GM19463 (cell line): ENCODE measurements at regions not wholly inside any gene's neighbourhood (a gene's known extent, or its start where the extent isn't known, plus 50 kb on each side); places are given as distances from the start of the nearest gene placed in this dataset.
A peak's percentile ranks its signal among the peaks of the same experiment; 100 is the strongest.

ENCODE experiments used
- ATAC-seq: cut with Tn5 transposase; IDR thresholded peaks from one replicate; pipeline ENCODE4 v1.9.1; 2021; ENCODE audit warnings: mild to moderate bottlenecking, moderate library complexity; ENCODE audit not compliant: unreplicated experiment

DNA sequence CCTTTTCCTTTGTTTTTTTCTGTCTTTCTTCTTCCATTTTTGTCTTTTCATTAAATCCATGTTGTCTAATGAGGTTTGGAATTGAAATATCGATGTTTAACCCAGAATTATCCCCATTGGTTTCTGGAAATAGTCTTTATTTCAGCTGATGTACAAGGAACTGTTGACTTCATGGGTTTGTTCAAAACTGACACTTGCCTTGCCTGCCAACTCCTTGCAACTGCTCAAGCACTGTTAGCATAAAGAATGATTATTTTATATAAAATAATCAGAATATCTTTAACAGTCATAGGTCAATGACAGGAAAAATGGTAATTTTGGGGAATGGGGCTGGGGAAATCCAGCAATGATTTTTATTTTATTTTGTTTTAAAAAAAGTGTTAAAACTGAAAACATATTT is 359.6 kb upstream of the LCORL start:
- no peak for ATAC-seq

DNA sequence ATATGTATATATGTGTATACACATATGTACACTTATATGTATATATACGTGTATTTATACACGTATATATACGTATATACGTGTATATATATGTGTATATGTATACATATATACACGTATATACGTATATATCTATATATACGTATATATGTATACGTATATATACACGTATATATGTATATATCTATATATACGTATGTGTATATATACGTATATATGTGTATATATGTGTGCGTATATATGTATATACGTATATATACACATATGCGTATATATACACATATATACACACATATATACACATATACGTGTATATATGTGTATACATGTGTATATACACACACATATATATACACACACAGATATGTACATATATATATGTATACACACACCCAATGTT is 348.0 kb upstream of the LCORL start:
- ATAC-seq: no peak

- ATAC-seq: peak; percentile 97
Measured at GRCh38 chr4:18366892-18367291, 345.3 kb upstream of the LCORL start.

DNA sequence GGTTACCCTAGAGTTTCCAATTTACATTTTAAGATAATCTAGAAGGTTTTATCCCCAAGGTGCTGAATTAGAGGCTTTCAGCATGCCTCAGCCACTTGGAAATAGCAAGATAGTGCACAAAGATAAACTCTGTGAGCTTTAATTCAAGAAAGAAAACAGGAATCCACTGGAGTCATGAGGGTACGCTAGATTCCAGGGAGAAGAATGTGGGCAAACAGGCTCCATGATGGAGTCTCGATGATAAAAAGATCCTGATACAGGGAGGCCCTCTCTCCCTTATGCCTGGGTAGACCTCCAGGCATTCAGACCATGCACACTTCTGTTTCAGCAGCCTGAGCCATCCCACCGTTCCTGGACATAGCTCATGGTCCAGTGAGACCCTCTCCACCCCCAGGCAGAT is 344.6 kb upstream of the LCORL start:
- ATAC-seq: no peak

- ATAC-seq: no peak
Measured at GRCh38 chr4:18343581-18343980, 322.0 kb upstream of the LCORL start.

DNA sequence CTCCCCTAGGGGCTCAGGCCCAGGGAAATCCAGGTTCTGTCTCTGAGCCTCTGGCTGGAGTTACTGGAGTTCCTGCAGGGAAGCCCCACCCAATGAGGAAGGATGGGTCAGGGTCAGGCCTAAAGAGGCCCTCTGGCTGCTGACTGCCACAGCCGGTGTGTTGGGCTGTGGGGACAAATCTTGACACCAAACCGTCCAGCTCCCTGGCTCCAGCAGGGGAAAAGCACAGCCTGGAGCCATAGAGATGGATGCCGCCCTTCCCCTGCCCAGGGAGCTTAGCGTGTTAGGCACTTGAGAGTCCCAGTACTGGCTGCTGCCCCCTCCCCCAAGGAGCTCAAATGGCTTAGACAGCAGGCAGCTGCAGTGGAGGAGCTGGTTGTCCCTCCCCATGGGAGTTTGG is 321.3 kb upstream of the LCORL start:
- no peak for ATAC-seq

DNA sequence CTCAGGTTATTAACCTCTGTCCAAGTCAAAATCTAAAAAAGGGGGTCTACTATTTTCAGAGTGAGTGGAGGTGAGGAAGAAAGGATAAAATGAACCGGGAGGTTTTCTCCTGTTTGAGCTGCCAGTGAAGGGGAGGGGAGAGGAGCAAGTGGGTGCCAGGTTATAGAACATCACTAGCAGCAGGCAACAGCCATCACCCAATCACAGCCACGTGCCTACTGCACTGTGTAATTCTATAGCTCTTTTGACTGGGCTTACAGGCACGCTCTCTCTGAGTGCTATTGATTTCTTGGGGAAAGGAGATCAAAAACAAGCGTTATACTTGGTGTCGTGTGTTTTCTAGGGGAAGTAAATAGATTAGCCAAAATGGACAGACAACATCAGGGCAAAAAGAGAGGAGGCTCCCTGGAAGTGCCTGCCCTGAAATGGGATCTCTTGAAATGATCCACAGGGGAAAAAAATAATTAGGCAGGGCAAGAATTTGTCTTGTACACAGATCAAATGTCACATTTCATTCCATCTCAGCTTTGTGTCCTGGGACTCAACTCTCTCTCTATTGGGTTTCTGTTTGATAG is 300.5 kb upstream of the LCORL start:
- ATAC-seq: no peak

DNA sequence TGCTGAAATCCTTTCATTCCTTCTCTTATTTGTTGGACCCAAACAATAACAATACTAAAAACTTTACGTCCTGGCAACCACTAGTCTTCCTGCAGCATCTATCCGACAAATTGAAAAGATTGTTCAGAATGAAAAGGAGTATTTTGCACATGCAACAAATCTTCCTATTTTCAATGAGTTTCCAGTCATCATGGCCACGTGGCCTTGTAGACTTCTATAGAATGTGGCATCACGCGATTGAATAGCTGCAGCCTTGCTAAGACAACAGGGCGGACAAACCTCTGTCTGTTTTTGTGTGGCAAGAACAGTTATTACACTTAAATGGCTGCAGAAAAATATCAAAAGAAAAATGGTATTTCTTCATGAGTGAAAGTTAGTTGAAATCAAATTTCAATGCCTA is 297.9 kb upstream of the LCORL start:
- ATAC-seq: no peak

DNA sequence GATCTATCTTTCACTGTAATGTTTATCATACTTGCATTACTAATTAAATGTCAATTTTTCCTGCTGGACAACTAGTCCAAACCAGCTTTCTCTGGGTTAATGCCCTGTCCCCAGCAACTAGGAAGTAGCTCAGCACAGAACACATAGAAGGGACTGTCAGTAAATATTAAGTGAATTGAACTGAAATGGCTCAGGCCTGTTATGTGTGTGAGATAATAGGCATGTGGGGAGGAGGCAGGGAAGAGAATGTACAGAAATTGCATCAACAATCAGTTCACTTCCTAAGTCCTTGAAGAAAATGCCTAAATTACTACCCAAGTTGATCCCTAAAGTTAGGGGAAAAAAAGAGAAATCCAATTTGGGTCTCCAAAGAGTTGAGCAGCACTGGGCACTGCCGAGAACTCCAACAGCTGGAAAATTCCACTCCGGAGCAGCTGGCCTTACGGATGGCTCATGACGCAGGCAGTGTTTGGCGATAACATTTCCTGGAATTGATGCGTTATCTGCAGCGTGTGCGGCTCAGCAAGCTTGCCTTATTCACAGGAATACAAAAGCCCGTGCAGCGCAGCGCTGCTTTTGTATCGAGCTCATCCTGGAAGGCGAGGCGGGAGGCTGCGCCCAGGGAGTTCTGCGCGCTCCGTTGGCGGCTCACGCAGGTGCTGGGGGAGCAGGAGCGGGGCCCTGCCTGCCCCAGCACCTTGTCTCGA is 297.3 kb upstream of the LCORL start:
- no peak for ATAC-seq

DNA sequence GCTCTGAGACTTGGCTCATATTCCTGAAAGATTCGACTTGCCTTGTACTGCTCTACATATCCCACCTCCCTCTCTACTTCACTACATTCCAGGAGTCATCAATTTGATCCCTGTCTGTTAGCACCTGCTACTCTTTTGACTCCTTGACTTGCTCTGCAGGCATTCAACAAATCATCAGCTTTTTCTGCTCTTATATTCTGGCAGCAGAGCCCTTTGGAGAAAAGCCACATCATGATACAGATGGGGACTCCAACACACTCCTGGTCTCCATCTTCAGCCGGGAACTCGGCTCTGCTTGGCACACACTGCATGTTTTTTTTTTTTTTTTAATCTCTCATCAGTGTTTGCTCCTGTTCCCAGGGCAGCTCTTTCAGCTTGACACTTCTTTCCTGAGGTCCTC is 293.2 kb upstream of the LCORL start:
- ATAC-seq: no peak

DNA sequence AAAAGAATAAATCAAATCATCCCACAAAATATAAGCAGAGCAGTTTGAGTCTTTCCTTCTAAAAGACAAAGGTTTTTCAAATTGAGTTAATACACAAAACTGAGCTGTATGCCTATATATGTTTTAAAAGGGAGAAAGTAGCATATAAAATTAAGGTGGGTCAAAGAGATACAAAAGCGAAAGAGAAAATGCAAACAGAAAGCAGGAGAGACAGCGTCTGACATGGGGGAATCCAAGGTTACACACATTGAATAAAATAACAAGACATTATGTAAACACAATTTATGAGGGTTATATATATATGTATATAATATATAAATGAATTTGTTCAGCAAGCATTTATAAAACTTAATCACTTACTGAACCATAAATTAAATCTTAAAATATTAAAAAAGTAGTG is 276.1 kb upstream of the LCORL start:
- ATAC-seq: no peak

- no peak for ATAC-seq
Measured at GRCh38 chr4:18296411-18296810, 274.9 kb upstream of the LCORL start.

DNA sequence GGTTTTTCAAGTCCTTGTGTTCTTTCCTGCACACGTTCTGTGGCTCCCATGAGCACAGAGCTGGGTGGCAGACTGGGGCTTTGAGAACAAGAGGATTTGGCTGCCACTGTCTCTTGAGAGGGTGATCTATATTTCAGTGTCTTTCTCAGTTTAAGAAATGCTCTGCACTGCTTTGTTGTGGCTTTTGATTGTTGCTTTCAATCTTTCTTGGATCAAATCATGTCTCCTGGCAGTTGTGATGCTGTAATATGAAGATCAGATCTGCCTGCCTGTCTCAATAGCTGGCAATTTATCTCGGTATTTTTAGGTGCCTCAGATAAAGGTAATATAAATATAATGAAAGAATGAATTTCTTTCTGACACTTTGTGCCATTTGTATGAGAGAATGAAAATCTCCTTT is 273.3 kb upstream of the LCORL start:
- no peak for ATAC-seq

GRCh38 chr4:18294021-18294420 is 272.5 kb upstream of the LCORL start:
- ATAC-seq: no peak

GRCh38 chr4:18292411-18292810 is 270.9 kb upstream of the LCORL start:
- no peak for ATAC-seq

DNA sequence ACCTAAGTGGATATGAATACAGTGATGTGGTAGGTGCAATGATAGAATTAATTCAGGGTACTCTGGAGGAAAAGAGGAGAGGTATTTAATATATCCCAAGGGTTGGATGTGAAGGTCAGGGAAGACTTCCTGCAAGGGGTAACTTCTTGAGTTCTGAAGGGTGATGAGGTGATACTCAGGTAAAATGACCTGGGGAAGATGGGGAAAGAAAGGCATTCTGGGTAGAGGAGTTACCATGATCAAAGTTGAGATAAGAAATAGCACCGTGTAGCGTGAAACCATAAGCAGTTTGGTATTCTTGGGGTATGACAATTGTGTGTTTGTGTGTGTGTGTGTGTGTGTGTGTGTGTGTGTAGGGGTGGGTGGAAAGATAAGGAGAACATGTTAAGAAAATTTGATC is 270.4 kb upstream of the LCORL start:
- ATAC-seq: no peak

- no peak for ATAC-seq
Measured at GRCh38 chr4:18291256-18291655, 269.7 kb upstream of the LCORL start.

- ATAC-seq: no peak
Measured at GRCh38 chr4:18285357-18285756, 263.8 kb upstream of the LCORL start.

GRCh38 chr4:18278244-18278643 is 256.7 kb upstream of the LCORL start:
- no peak for ATAC-seq

DNA sequence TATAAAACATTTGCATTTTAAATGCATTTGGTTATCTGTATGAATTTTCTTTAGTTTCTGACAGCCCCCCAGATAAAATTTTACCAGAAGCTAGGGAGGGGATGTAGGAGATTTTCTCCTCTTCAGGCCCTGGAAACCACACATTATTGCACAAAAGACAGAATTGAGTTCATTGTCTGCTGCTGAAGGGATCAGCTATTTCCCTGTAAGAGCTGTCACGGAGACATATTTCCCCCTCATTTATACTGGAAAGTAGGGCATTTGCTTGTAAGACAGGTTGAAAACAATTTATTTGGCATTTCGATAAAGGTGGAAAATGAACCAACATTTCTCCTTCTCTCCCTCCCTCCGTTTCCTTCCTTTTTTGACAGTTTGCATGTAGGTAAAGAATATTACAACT is 241.3 kb upstream of the LCORL start:
- ATAC-seq: no peak

GRCh38 chr4:18252052-18252451 is 230.5 kb upstream of the LCORL start:
- no peak for ATAC-seq

- ATAC-seq: no peak
Measured at GRCh38 chr4:18250564-18250963, 229.0 kb upstream of the LCORL start.

- no peak for ATAC-seq
Measured at GRCh38 chr4:18248611-18249010, 227.1 kb upstream of the LCORL start.
